ENCODE measurements at regions not wholly inside any gene's neighbourhood (a gene's known extent, or its start where the extent isn't known, plus 50 kb on each side); places are given as distances from the start of the nearest gene placed in this dataset.

DNA sequence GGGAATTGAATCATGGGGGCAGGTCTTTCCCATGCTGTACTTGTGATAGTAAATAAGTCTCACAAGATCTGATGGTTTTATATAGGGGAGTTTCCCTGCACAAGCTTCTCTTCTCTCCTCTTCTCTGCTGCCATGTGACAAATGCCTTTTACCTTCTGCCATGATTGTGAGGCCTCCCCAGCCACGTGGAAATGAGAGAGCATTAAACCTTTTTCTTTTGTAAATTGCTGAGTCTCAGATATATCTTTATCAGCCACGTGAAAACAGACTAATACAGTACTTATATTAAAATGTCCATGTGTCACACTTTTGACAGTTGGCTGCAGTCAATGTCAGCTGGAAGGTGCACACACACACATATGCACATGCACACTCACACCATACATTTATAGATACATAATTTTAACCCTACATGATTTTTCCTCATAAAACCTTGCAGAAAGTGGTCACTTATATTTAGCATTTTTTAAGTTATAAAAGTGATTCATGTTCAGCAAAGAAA is 128.9 kb downstream of the OTOR start:
- Mint-ChIP-seq H3K27ac (no peak overlapping the region), H3K4me3 (no peak overlapping the region), H3K27me3 (no peaks in the 10 kb centered on the region), H3K9me3 (peaks cover 1% of the 10 kb centered on the region), H3K36me3 (ENCODE audit: low read depth) (no peaks in the 10 kb centered on the region), H3K4me1 (no peaks in the 10 kb centered on the region)
- TF ChIP-seq CTCF (IDR thresholded peaks at IDR 0.05): no peak
- no peak for ATAC-seq (ENCODE audit: low read depth)
- no peak for DNase-seq
- intact Hi-C loops (cut with micrococcal nuclease): no loop called here
- POLR2A ChIA-PET: no interaction called here
- CTCF ChIA-PET: no interaction called here

- ChIA-PET POLR2A (no interaction called here), CTCF (no interaction called here)
- DNase-seq (no peak), ATAC-seq (ENCODE audit: low read depth) (no peak)
- Mint-ChIP-seq H3K4me1 (no peaks in the 10 kb centered on the region), H3K9me3 (no peaks in the 10 kb centered on the region), H3K27ac (no peak overlapping the region), H3K4me3 (no peak overlapping the region), H3K36me3 (ENCODE audit: low read depth) (no peaks in the 10 kb centered on the region), H3K27me3 (no peaks in the 10 kb centered on the region)
- intact Hi-C loops (cut with micrococcal nuclease): loop anchor here (5.0 kb wide), 1 partner anchor 52 kb away; no protein-coding TSS in a partner anchor
- TF ChIP-seq CTCF (IDR thresholded peaks at IDR 0.05): no peak
Measured at GRCh38 chr20:16885746-16886145, 137.6 kb downstream of the OTOR start.

- no peaks in the 10 kb centered on the region for H3K4me1 Mint-ChIP-seq
- no peaks in the 10 kb centered on the region for H3K27me3 Mint-ChIP-seq
- H3K4me3 Mint-ChIP-seq: no peak overlapping the region
- intact Hi-C loops (cut with micrococcal nuclease): no loop called here
- ChIA-PET CTCF (no interaction called here), POLR2A (interaction anchor here (0.7 kb wide), 1 partner anchor 1816 kb away, joined by 4 read pairs; no protein-coding TSS in a partner anchor)
- TF ChIP-seq CTCF (IDR thresholded peaks at IDR 0.05): no peak
- no peaks in the 10 kb centered on the region for H3K36me3 Mint-ChIP-seq (ENCODE audit: low read depth)
- H3K27ac Mint-ChIP-seq: no peak overlapping the region
- no peaks in the 10 kb centered on the region for H3K9me3 Mint-ChIP-seq
- DNase-seq (no peak), ATAC-seq (ENCODE audit: low read depth) (no peak)
Measured at GRCh38 chr20:16898433-16898832, 150.3 kb downstream of the OTOR start.

GRCh38 chr20:16902662-16903061 is 154.5 kb downstream of the OTOR start:
- H3K4me1 Mint-ChIP-seq: no peaks in the 10 kb centered on the region
- no peak overlapping the region for H3K4me3 Mint-ChIP-seq
- intact Hi-C loops (cut with micrococcal nuclease): no loop called here
- ATAC-seq (ENCODE audit: low read depth): no peak
- TF ChIP-seq CTCF (IDR thresholded peaks at IDR 0.05): no peak
- H3K27me3 Mint-ChIP-seq: no peaks in the 10 kb centered on the region
- H3K9me3 Mint-ChIP-seq: no peaks in the 10 kb centered on the region
- H3K27ac Mint-ChIP-seq: no peak overlapping the region
- CTCF ChIA-PET: no interaction called here
- no peak for DNase-seq
- H3K36me3 Mint-ChIP-seq (ENCODE audit: low read depth): no peaks in the 10 kb centered on the region
- POLR2A ChIA-PET: no interaction called here

DNA sequence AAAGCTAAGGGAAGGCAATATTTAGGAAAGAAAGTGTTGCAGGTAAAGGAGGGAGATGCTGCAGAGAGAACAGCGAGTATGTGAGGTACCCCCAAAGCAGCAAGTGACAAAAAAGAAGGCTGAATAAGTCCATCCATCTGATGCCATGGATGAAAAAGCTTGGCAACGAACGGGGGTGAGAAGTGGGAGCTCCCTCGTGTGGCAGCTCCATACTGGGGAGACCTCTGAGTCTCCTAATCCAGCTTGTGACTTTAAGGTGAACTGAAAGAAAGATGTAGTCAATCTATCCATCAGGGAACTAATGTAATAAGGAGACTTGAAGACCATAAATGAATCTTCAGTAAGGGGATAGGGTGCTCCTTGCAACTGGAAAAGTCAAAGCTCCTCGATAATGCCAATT is 156.6 kb downstream of the OTOR start:
- H3K4me1 Mint-ChIP-seq: no peaks in the 10 kb centered on the region
- TF ChIP-seq CTCF (IDR thresholded peaks at IDR 0.05): no peak
- peaks cover 8% of the 10 kb centered on the region for H3K9me3 Mint-ChIP-seq
- CTCF ChIA-PET: no interaction called here
- intact Hi-C loops (cut with micrococcal nuclease): no loop called here
- H3K4me3 Mint-ChIP-seq: no peak overlapping the region
- H3K27me3 Mint-ChIP-seq: no peaks in the 10 kb centered on the region
- no peak overlapping the region for H3K27ac Mint-ChIP-seq
- POLR2A ChIA-PET: no interaction called here
- ATAC-seq (ENCODE audit: low read depth) (no peak), DNase-seq (no peak)
- H3K36me3 Mint-ChIP-seq (ENCODE audit: low read depth): no peaks in the 10 kb centered on the region

Measured in activated B cell treated with CpG ODN at 0.5 μM for 24 hours (primary cell).